ENCODE measurements at regions not wholly inside any gene's neighbourhood (a gene's known extent, or its start where the extent isn't known, plus 50 kb on each side); places are given as distances from the start of the nearest gene placed in this dataset.
"Not testable (repeated sequence)": the region's sequence is repeated elsewhere in the genome, so short reads cannot be mapped to it uniquely, and the experiment has no call there.

GRCh38 chr11:39120890-39121289, 2338.6 kb downstream of the LRRC4C start:
- no peak for DNase-seq

- DNase-seq = no peak
These were observed 2345.8 kb downstream of the LRRC4C start for GRCh38 chr11:39113606-39114005.

- no peak for DNase-seq
These were observed 2357.2 kb downstream of the LRRC4C start for GRCh38 chr11:39102236-39102635.

- DNase-seq = no peak
These were observed 2381.0 kb downstream of the LRRC4C start for GRCh38 chr11:39078465-39078864.

- DNase-seq = no peak
These were observed 2421.8 kb downstream of the LRRC4C start for GRCh38 chr11:39037611-39038010.

- no peak for DNase-seq
These were observed 2423.4 kb downstream of the LRRC4C start for GRCh38 chr11:39036021-39036420.

GRCh38 chr11:39021539-39021938, 2423.5 kb upstream of the RAG2 start:
- no peak for DNase-seq

GRCh38 chr11:39011797-39012196, 2413.8 kb upstream of the RAG2 start:
- no peak for DNase-seq

GRCh38 chr11:38990841-38991240, 2392.8 kb upstream of the RAG2 start:
- no peak for DNase-seq

GRCh38 chr11:38990139-38990538, 2392.1 kb upstream of the RAG2 start:
- DNase-seq = no peak

- DNase-seq = no peak
These were observed 2390.9 kb upstream of the RAG2 start for GRCh38 chr11:38988908-38989307.

GRCh38 chr11:38972220-38972619, 2374.2 kb upstream of the RAG2 start:
- no peak for DNase-seq

GRCh38 chr11:38971141-38971540, 2373.1 kb upstream of the RAG2 start:
- no peak for DNase-seq

- DNase-seq = no peak
These were observed 2370.9 kb upstream of the RAG2 start for GRCh38 chr11:38968951-38969350.

- DNase-seq = no peak
These were observed 2354.7 kb upstream of the RAG2 start for GRCh38 chr11:38952698-38953097.

- DNase-seq = no peak
These were observed 2352.8 kb upstream of the RAG2 start for GRCh38 chr11:38950867-38951266.

GRCh38 chr11:38948392-38948791, 2350.4 kb upstream of the RAG2 start:
- DNase-seq = no peak

- no peak for DNase-seq
These were observed 2339.7 kb upstream of the RAG2 start for GRCh38 chr11:38937709-38938108.

- no peak for DNase-seq
These were observed 2337.9 kb upstream of the RAG2 start for GRCh38 chr11:38935941-38936340.

GRCh38 chr11:38927993-38928392, 2330.0 kb upstream of the RAG2 start:
- no peak for DNase-seq

- no peak for DNase-seq
These were observed 2326.6 kb upstream of the RAG2 start for GRCh38 chr11:38924644-38925043.

- DNase-seq = no peak
These were observed 2302.2 kb upstream of the RAG2 start for GRCh38 chr11:38900211-38900610.

- not testable (repeated sequence) for DNase-seq
These were observed 2296.2 kb upstream of the RAG2 start for GRCh38 chr11:38894201-38894600.

GRCh38 chr11:38884145-38884865, 2286.3 kb upstream of the RAG2 start:
- DNase-seq = no peak

GRCh38 chr11:38867338-38867737, 2269.3 kb upstream of the RAG2 start:
- no peak for DNase-seq

Data from inflammatory macrophage treated with lipopolysaccharide for 1 hour (primary cell).